HUES48 (cell line): ENCODE measurements at regions not wholly inside any gene's neighbourhood (a gene's known extent, or its start where the extent isn't known, plus 50 kb on each side); places are given as distances from the start of the nearest gene placed in this dataset.

Experiments
- H3K27ac ChIP-seq: one replicate; pipeline ENCODE4 v1.7.0; 2013; ENCODE audit warnings: low read depth, low read length, inconsistent platforms
- H3K27me3 ChIP-seq: 2 replicates; pipeline ENCODE4 v1.6.1; 2013; ENCODE audit warnings: mild to moderate bottlenecking, low read length; ENCODE audit not compliant: control insufficient read depth, insufficient read depth
- H3K36me3 ChIP-seq: 2 replicates; pipeline ENCODE4 v1.6.1; 2013; ENCODE audit warnings: low read length; ENCODE audit not compliant: control insufficient read depth, insufficient read depth
- H3K4me1 ChIP-seq: 2 replicates; pipeline ENCODE4 v1.6.1; 2013; ENCODE audit warnings: mild to moderate bottlenecking, low read length; ENCODE audit not compliant: control insufficient read depth, insufficient read depth
- H3K4me3 ChIP-seq: 2 replicates; pipeline ENCODE4 v1.5.1; 2013; ENCODE audit warnings: mild to moderate bottlenecking, low read depth, low read length
- H3K9ac ChIP-seq: 2 replicates; pipeline ENCODE4 v1.6.1; 2013; ENCODE audit warnings: mild to moderate bottlenecking, low read depth, low read length, moderate library complexity
- H3K9me3 ChIP-seq: 2 replicates; pipeline ENCODE4 v1.6.1; 2013; ENCODE audit warnings: low read length; ENCODE audit not compliant: control insufficient read depth, insufficient read depth

- no peaks in the 10 kb centered on the region for H3K27me3 ChIP-seq
- no peak overlapping the region for H3K4me3 ChIP-seq
- H3K36me3 ChIP-seq = no peaks in the 10 kb centered on the region
Observed at GRCh38 chr4:121526509-121526908, 145.7 kb upstream of the QRFPR start.

GRCh38 chr4:121519236-121519838 is 138.5 kb upstream of the QRFPR start:
- Histone ChIP-seq H3K9ac (no peak overlapping the region), H3K27ac (no peak overlapping the region), H3K27me3 (no peaks in the 10 kb centered on the region), H3K36me3 (no peaks in the 10 kb centered on the region), H3K9me3 (no peaks in the 10 kb centered on the region), H3K4me3 (no peak overlapping the region), H3K4me1 (no peaks in the 10 kb centered on the region)

More at GRCh38 chr4:121526509-121526908, 145.7 kb upstream of the QRFPR start:
- H3K9me3 ChIP-seq = no peaks in the 10 kb centered on the region
- no peak overlapping the region for H3K27ac ChIP-seq
- H3K4me1 ChIP-seq = no peaks in the 10 kb centered on the region
- no peak overlapping the region for H3K9ac ChIP-seq

GRCh38 chr4:121517241-121517640 is 136.4 kb upstream of the QRFPR start:
- H3K36me3 ChIP-seq = no peaks in the 10 kb centered on the region
- no peak overlapping the region for H3K4me3 ChIP-seq
- no peaks in the 10 kb centered on the region for H3K27me3 ChIP-seq
- no peak overlapping the region for H3K9ac ChIP-seq
- no peaks in the 10 kb centered on the region for H3K4me1 ChIP-seq
- no peak overlapping the region for H3K27ac ChIP-seq
- no peaks in the 10 kb centered on the region for H3K9me3 ChIP-seq

GRCh38 chr4:121514443-121514842 is 133.6 kb upstream of the QRFPR start:
- Histone ChIP-seq H3K36me3 (no peaks in the 10 kb centered on the region), H3K4me1 (no peaks in the 10 kb centered on the region; the same call in 1 of the 2 replicates), H3K27me3 (no peaks in the 10 kb centered on the region), H3K9ac (no peak overlapping the region), H3K9me3 (no peaks in the 10 kb centered on the region), H3K4me3 (no peak overlapping the region), H3K27ac (no peak overlapping the region)

GRCh38 chr4:121510341-121510874 is 129.6 kb upstream of the QRFPR start:
- no peak overlapping the region for H3K9ac ChIP-seq
- H3K27me3 ChIP-seq = no peaks in the 10 kb centered on the region
- H3K4me1 ChIP-seq = no peaks in the 10 kb centered on the region; the same call in 1 of the 2 replicates
- H3K36me3 ChIP-seq = no peaks in the 10 kb centered on the region
- no peak overlapping the region for H3K27ac ChIP-seq
- H3K9me3 ChIP-seq = no peaks in the 10 kb centered on the region
- H3K4me3 ChIP-seq = no peak overlapping the region

- H3K27me3 ChIP-seq = no peaks in the 10 kb centered on the region
- no peak overlapping the region for H3K9ac ChIP-seq
- H3K9me3 ChIP-seq = no peaks in the 10 kb centered on the region
- H3K36me3 ChIP-seq = no peaks in the 10 kb centered on the region
- no peak overlapping the region for H3K27ac ChIP-seq
- H3K4me3 ChIP-seq = no peak overlapping the region
- H3K4me1 ChIP-seq = no peaks in the 10 kb centered on the region
Observed at GRCh38 chr4:121485190-121485804, 104.5 kb upstream of the QRFPR start.

GRCh38 chr4:121484633-121485032 is 103.8 kb upstream of the QRFPR start:
- Histone ChIP-seq H3K9ac (no peak overlapping the region), H3K27me3 (no peaks in the 10 kb centered on the region), H3K4me1 (no peaks in the 10 kb centered on the region), H3K36me3 (no peaks in the 10 kb centered on the region), H3K27ac (no peak overlapping the region), H3K9me3 (no peaks in the 10 kb centered on the region), H3K4me3 (no peak overlapping the region)

- Histone ChIP-seq H3K9ac (no peak overlapping the region), H3K4me1 (no peaks in the 10 kb centered on the region), H3K27me3 (no peaks in the 10 kb centered on the region), H3K27ac (no peak overlapping the region), H3K4me3 (no peak overlapping the region), H3K36me3 (no peaks in the 10 kb centered on the region), H3K9me3 (0 out of 2 replicates have a peak, but pooled peaks cover 3% of the 10 kb centered on the region)
Observed at GRCh38 chr4:121479808-121480207, 99.0 kb upstream of the QRFPR start.

GRCh38 chr4:121477480-121477879 is 96.7 kb upstream of the QRFPR start:
- no peak overlapping the region for H3K27ac ChIP-seq
- no peaks in the 10 kb centered on the region for H3K36me3 ChIP-seq
- H3K9ac ChIP-seq = no peak overlapping the region
- H3K4me1 ChIP-seq = no peaks in the 10 kb centered on the region
- H3K4me3 ChIP-seq = no peak overlapping the region
- no peaks in the 10 kb centered on the region for H3K27me3 ChIP-seq
- 0 out of 2 replicates have a peak, but pooled peaks cover 3% of the 10 kb centered on the region for H3K9me3 ChIP-seq

- Histone ChIP-seq H3K9ac (no peak overlapping the region), H3K27me3 (no peaks in the 10 kb centered on the region), H3K9me3 (0 out of 2 replicates have a peak, but pooled peaks cover 3% of the 10 kb centered on the region), H3K4me1 (no peaks in the 10 kb centered on the region), H3K27ac (no peak overlapping the region), H3K36me3 (no peaks in the 10 kb centered on the region), H3K4me3 (no peak overlapping the region)
Observed at GRCh38 chr4:121477079-121477478, 96.3 kb upstream of the QRFPR start.

GRCh38 chr4:121472937-121473721 is 92.3 kb upstream of the QRFPR start:
- Histone ChIP-seq H3K9me3 (0 out of 2 replicates have a peak, but pooled peaks cover 3% of the 10 kb centered on the region), H3K36me3 (no peaks in the 10 kb centered on the region), H3K9ac (no peak overlapping the region), H3K4me3 (no peak overlapping the region), H3K27me3 (no peaks in the 10 kb centered on the region), H3K27ac (no peak overlapping the region), H3K4me1 (no peaks in the 10 kb centered on the region)
